Smooth muscle cell (in vitro differentiated cells): ENCODE measurements at regions not wholly inside any gene's neighbourhood (a gene's known extent, or its start where the extent isn't known, plus 50 kb on each side); places are given as distances from the start of the nearest gene placed in this dataset.

ENCODE experiments used
- DNase-seq: peaks from one replicate; lab custom pipeline; 2025; ENCODE audit not compliant: unreplicated experiment; lab: John Stamatoyannopoulos, UW
- H2AFZ ChIP-seq: fragments of 200-600 bp; sonication (generic); 2 replicates; pipeline ENCODE4 v1.6.0; 2016; ENCODE audit warnings: antibody characterized with exemption, low read depth, mild to moderate bottlenecking
- H3F3A ChIP-seq: fragments of 200-600 bp; sonication (generic); 2 replicates; pipeline ENCODE4 v1.6.0; 2017; ENCODE audit warnings: antibody characterized with exemption, low read depth
- H3K27ac ChIP-seq: fragments of 200-600 bp; sonication (generic); 2 replicates; pipeline ENCODE4 v1.5.1; 2016; ENCODE audit warnings: low read depth, mild to moderate bottlenecking
- H3K27me3 ChIP-seq: fragments of 200-600 bp; sonication (generic); 2 replicates; pipeline ENCODE4 v1.6.1; 2016; ENCODE audit warnings: low read depth, mild to moderate bottlenecking
- H3K36me3 ChIP-seq: fragments of 200-600 bp; sonication (generic); 2 replicates; pipeline ENCODE4 v1.5.1; 2016; ENCODE audit warnings: low read depth
- H3K4me1 ChIP-seq: fragments of 200-600 bp; sonication (generic); 2 replicates; pipeline ENCODE4 v1.5.1; 2016; ENCODE audit warnings: low read depth
- H3K4me2 ChIP-seq: fragments of 200-600 bp; sonication (generic); 2 replicates; pipeline ENCODE4 v1.6.0; 2016; ENCODE audit warnings: mild to moderate bottlenecking
- H3K4me3 ChIP-seq: fragments of 200-600 bp; sonication (generic); 2 replicates; pipeline ENCODE4 v1.5.1; 2016; ENCODE audit warnings: mild to moderate bottlenecking
- H3K79me2 ChIP-seq: fragments of 200-600 bp; sonication (generic); 2 replicates; pipeline ENCODE4 v1.6.0; 2016; ENCODE audit warnings: low read depth, mild to moderate bottlenecking
- H3K9ac ChIP-seq: fragments of 200-600 bp; sonication (generic); 2 replicates; pipeline ENCODE4 v1.6.0; 2016; ENCODE audit warnings: low read depth
- H3K9me3 ChIP-seq: fragments of 200-600 bp; sonication (generic); replicated peaks from 2 replicates; pipeline ENCODE4 v1.5.1; 2016; ENCODE audit warnings: low read depth
- H4K20me1 ChIP-seq: fragments of 200-600 bp; sonication (generic); 2 replicates; pipeline ENCODE4 v1.6.0; 2016; ENCODE audit warnings: low read depth
- CTCF ChIP-seq: fragments of 200-600 bp; sonication (generic); IDR thresholded peaks from 2 replicates; pipeline ENCODE4 v1.5.1; 2017; ENCODE audit warnings: borderline replicate concordance, mild to moderate bottlenecking, antibody characterized with exemption; ENCODE audit not compliant: insufficient read depth, poor library complexity, severe bottlenecking
- WGBS: methylation state at CpG from one replicate; pipeline ENCODE4 v1.1.7; 2016; ENCODE audit warnings: low lambda C conversion rate; 5-methylcytosine and 5-hydroxymethylcytosine counted together

- H3K36me3 ChIP-seq, result no peaks in the 10 kb centered on the region
- H3K4me1 ChIP-seq, result peaks cover 6% of the 10 kb centered on the region
- H2AFZ ChIP-seq, result no peak overlapping the region
- H3K4me3 ChIP-seq, result no peak overlapping the region
- H4K20me1 ChIP-seq, result no peaks in the 10 kb centered on the region
- no peaks in the 10 kb centered on the region for H3F3A ChIP-seq
- no peaks in the 10 kb centered on the region for H3K79me2 ChIP-seq
- no peak overlapping the region for H3K9ac ChIP-seq
- no peak overlapping the region for H3K27ac ChIP-seq
- DNase-seq, result no peak
- no peaks in the 10 kb centered on the region for H3K9me3 ChIP-seq
- H3K27me3 ChIP-seq, result peaks cover 2% of the 10 kb centered on the region
- no peak for TF ChIP-seq CTCF
- H3K4me2 ChIP-seq, result no peak overlapping the region
- 57% methylated on average over 12 of the region's 12 CpGs for WGBS
Measured at GRCh38 chr20:20821484-20822260, 109.2 kb upstream of the RALGAPA2 start.

- Histone ChIP-seq H3K9ac (no peak overlapping the region), H3K27ac (no peak overlapping the region), H4K20me1 (no peaks in the 10 kb centered on the region), H3K4me2 (no peak overlapping the region), H3K36me3 (no peaks in the 10 kb centered on the region), H3F3A (no peaks in the 10 kb centered on the region), H3K4me3 (no peak overlapping the region), H3K4me1 (peaks cover 6% of the 10 kb centered on the region), H3K9me3 (no peaks in the 10 kb centered on the region), H3K27me3 (no peaks in the 10 kb centered on the region), H3K79me2 (no peaks in the 10 kb centered on the region), H2AFZ (no peak overlapping the region)
- WGBS, result 63% methylated on average over 9 of the region's 9 CpGs
- DNase-seq, result no peak
- no peak for TF ChIP-seq CTCF
Measured at GRCh38 chr20:20820785-20821483, 108.5 kb upstream of the RALGAPA2 start.

GRCh38 chr20:20820104-20820503 is 107.7 kb upstream of the RALGAPA2 start:
- H3K4me3 ChIP-seq, result no peak overlapping the region
- H3K36me3 ChIP-seq, result no peaks in the 10 kb centered on the region
- 72% methylated on average over 10 of the region's 10 CpGs for WGBS
- peak; percentile 29 for TF ChIP-seq CTCF
- H3K9me3 ChIP-seq, result no peaks in the 10 kb centered on the region
- no peaks in the 10 kb centered on the region for H4K20me1 ChIP-seq
- no peaks in the 10 kb centered on the region for H3K79me2 ChIP-seq
- no peak overlapping the region for H3K4me2 ChIP-seq
- H3K4me1 ChIP-seq, result peaks cover 7% of the 10 kb centered on the region
- H3K27ac ChIP-seq, result no peak overlapping the region
- H3F3A ChIP-seq, result no peaks in the 10 kb centered on the region
- DNase-seq, result no peak
- H3K9ac ChIP-seq, result no peak overlapping the region
- no peaks in the 10 kb centered on the region for H3K27me3 ChIP-seq
- H2AFZ ChIP-seq, result no peak overlapping the region
